Prostate gland (tissue), 2 donors: ENCODE measurements at regions not wholly inside any gene's neighbourhood (a gene's known extent, or its start where the extent isn't known, plus 50 kb on each side); places are given as distances from the start of the nearest gene placed in this dataset.
"Not testable (repeated sequence)": the region's sequence is repeated elsewhere in the genome, so short reads cannot be mapped to it uniquely, and the experiment has no call there.

Experiments
- CTCF ChIP-seq, 4 experiments: fragments of 200-600 bp in 2 of 4; fragments of 450-650 bp in 2 of 4; sonication (generic) in 2 of 4; IDR thresholded peaks; 1 replicate in 3 of 4; 2 replicates in 1 of 4; pipeline ENCODE4 v1.5.1; 2016 to 2019; ENCODE audit warnings: antibody characterized with exemption in 4 of 4, mild to moderate bottlenecking in 2 of 4, moderate library complexity in 2 of 4
- POLR2A ChIP-seq: fragments of 450-650 bp; IDR thresholded peaks from one replicate; pipeline ENCODE4 v1.6.1; 2016; ENCODE audit warnings: antibody characterized with exemption, mild to moderate bottlenecking

GRCh38 chr2:193352665-193353242, 1158.0 kb upstream of the TMEFF2 start:
- TF ChIP-seq POLR2A; CTCF (IDR thresholded peaks at IDR 0.05): not testable (repeated sequence)
